Prostate gland (tissue), 2 donors: ENCODE measurements at regions not wholly inside any gene's neighbourhood (a gene's known extent, or its start where the extent isn't known, plus 50 kb on each side); places are given as distances from the start of the nearest gene placed in this dataset.

Experiments
- POLR2A ChIP-seq: fragments of 450-650 bp; IDR thresholded peaks from one replicate; pipeline ENCODE4 v1.6.1; 2016; ENCODE audit warnings: antibody characterized with exemption, mild to moderate bottlenecking
- TF ChIP-seq, protein P1 (sequence below), 4 experiments: fragments of 200-600 bp in 2 of 4; fragments of 450-650 bp in 2 of 4; sonication (generic) in 2 of 4; IDR thresholded peaks; 1 replicate in 3 of 4; 2 replicates in 1 of 4; pipeline ENCODE4 v1.5.1; 2016 to 2019; ENCODE audit warnings: antibody characterized with exemption in 4 of 4, mild to moderate bottlenecking in 2 of 4, moderate library complexity in 2 of 4

DNA sequence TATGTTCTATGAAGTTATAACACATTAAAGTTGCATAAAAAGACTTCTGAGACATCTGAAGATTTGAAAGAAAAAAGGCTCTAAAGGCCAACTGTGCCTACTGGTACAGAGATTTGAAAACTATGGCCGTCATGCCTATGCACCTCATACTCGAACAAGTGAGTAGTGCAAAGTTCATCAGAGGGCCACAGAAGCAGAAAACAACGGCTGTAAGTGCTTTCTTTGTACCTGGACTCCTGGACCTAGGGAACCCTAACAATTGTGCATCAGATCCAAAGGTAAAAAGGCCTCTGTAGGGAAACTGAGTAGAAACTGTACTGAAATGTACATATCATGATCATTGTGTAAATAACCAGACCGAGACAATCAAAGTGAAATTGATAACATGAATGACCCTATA lies 230.4 kb upstream of the CHST9 start:
- TF ChIP-seq, protein P1, sequence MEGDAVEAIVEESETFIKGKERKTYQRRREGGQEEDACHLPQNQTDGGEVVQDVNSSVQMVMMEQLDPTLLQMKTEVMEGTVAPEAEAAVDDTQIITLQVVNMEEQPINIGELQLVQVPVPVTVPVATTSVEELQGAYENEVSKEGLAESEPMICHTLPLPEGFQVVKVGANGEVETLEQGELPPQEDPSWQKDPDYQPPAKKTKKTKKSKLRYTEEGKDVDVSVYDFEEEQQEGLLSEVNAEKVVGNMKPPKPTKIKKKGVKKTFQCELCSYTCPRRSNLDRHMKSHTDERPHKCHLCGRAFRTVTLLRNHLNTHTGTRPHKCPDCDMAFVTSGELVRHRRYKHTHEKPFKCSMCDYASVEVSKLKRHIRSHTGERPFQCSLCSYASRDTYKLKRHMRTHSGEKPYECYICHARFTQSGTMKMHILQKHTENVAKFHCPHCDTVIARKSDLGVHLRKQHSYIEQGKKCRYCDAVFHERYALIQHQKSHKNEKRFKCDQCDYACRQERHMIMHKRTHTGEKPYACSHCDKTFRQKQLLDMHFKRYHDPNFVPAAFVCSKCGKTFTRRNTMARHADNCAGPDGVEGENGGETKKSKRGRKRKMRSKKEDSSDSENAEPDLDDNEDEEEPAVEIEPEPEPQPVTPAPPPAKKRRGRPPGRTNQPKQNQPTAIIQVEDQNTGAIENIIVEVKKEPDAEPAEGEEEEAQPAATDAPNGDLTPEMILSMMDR (IDR thresholded peaks at IDR 0.05): no peak
- no peak for TF ChIP-seq POLR2A
